Endothelial cell of umbilical vein (primary cell): ENCODE measurements at regions not wholly inside any gene's neighbourhood (a gene's known extent, or its start where the extent isn't known, plus 50 kb on each side); places are given as distances from the start of the nearest gene placed in this dataset.

Experiments
- BruUV-seq: library from RNA; stranded (reverse); fragments of 400-500 nt; replicated peaks from 2 replicates; lab custom pipeline; 2021; lab: Mats Ljungman, UMichigan
- CTCF ChIA-PET: fragments of 300-600, 350-600 bp; sonication (Branson Sonifier 250); formaldehyde crosslinking; loops from one replicate; lab custom pipeline; 2021; ENCODE audit warnings: antibody characterized with exemption, inconsistent platforms; lab: Charles Lee
- POLR2A ChIA-PET: fragments of 300-600, 350-600 bp; sonication (Branson Sonifier 250); formaldehyde crosslinking; loops from one replicate; lab custom pipeline; 2021; ENCODE audit warnings: antibody characterized with exemption, inconsistent platforms; lab: Charles Lee
- DNase-seq: peaks from one replicate; pipeline ENCODE4 v3.0.0-alpha.2; 2011; ENCODE audit warnings: low read depth, low spot score
- FAIRE-seq: peaks from 2 replicates; lab custom pipeline; 2011; peaks lifted over from hg19 to GRCh38; lab: Jason Lieb, UNC
- H2AFZ ChIP-seq: 2 replicates; pipeline ENCODE4 v1.6.0; 2012; ENCODE audit warnings: low read depth, low read length, control low read depth, inconsistent platforms
- H3K27ac ChIP-seq: 2 replicates; pipeline ENCODE4 v1.5.1; 2011; ENCODE audit warnings: low read depth, mild to moderate bottlenecking, control low read depth, low read length, moderate library complexity; ENCODE audit not compliant: insufficient read depth
- H3K27me3 ChIP-seq, 2 experiments: 2 replicates each; pipeline versions ENCODE4 v1.6.0 to v1.6.1; 2011; ENCODE audit warnings: low read length in 2 of 2, mixed read lengths in 1 of 2; ENCODE audit not compliant: control insufficient read depth in 2 of 2, insufficient read depth in 2 of 2
- H3K36me3 ChIP-seq, 2 experiments: 2 replicates in 1 of 2; 3 replicates in 1 of 2; pipeline ENCODE4 v1.5.1; 2011; ENCODE audit warnings: low read length in 2 of 2, mild to moderate bottlenecking in 1 of 2, moderate library complexity in 1 of 2; ENCODE audit not compliant: control insufficient read depth in 2 of 2, insufficient read depth in 2 of 2; ENCODE audit errors: extremely low read depth in 1 of 2
- H3K4me1 ChIP-seq: 3 replicates; pipeline ENCODE4 v1.5.1; 2011; ENCODE audit warnings: mild to moderate bottlenecking, low read length; ENCODE audit not compliant: control insufficient read depth, insufficient read depth; ENCODE audit errors: extremely low read depth
- H3K4me2 ChIP-seq: 2 replicates; pipeline ENCODE4 v1.6.1; 2011; ENCODE audit warnings: low read length, control low read depth, mixed read lengths; ENCODE audit not compliant: insufficient read depth
- H3K4me3 ChIP-seq, 3 experiments: fragments of 200-600 bp in 1 of 3; sonication (generic), shearing (Covaris generic) in 1 of 3; replicated peaks in 1 of 3; 2 replicates each; pipeline ENCODE4 v1.5.1; 2011 to 2016; ENCODE audit warnings: control low read depth in 3 of 3, low read length in 3 of 3, mild to moderate bottlenecking in 2 of 3, inconsistent platforms in 1 of 3, low read depth in 1 of 3, moderate library complexity in 1 of 3; ENCODE audit not compliant: insufficient read depth in 1 of 3
- H3K79me2 ChIP-seq: 2 replicates; pipeline ENCODE4 v1.6.0; 2012; ENCODE audit warnings: low read length, inconsistent platforms; ENCODE audit not compliant: control insufficient read depth, insufficient read depth
- H3K9ac ChIP-seq: replicated peaks from 2 replicates; pipeline ENCODE3; 2011; ENCODE audit warnings: low read length, control low read depth; ENCODE audit not compliant: insufficient read depth; ENCODE audit errors: extremely low read depth
- H3K9me1 ChIP-seq: replicated peaks from 3 replicates; pipeline ENCODE4 v1.6.0; 2011; ENCODE audit warnings: mild to moderate bottlenecking, low read length; ENCODE audit not compliant: control insufficient read depth, insufficient read depth; ENCODE audit errors: extremely low read depth
- H3K9me3 ChIP-seq: replicated peaks from 2 replicates; pipeline ENCODE4 v1.5.1; 2012; ENCODE audit warnings: low read length, inconsistent platforms; ENCODE audit not compliant: control insufficient read depth, insufficient read depth
- H4K20me1 ChIP-seq: replicated peaks from 2 replicates; pipeline ENCODE3; 2011; ENCODE audit warnings: mild to moderate bottlenecking, low read length; ENCODE audit not compliant: control insufficient read depth, insufficient read depth; ENCODE audit errors: extremely low read depth
- CTCF ChIP-seq, 2 donors: IDR thresholded peaks; 1 replicate in 1 of 2; 2 replicates in 1 of 2; pipeline ENCODE4 v1.5.1; 2011; ENCODE audit warnings: low read length in 2 of 2, mild to moderate bottlenecking in 2 of 2, moderate library complexity in 2 of 2, control low read depth in 1 of 2, inconsistent platforms in 1 of 2, low read depth in 1 of 2; ENCODE audit not compliant: insufficient read depth in 1 of 2; ENCODE audit errors: extremely low read depth in 1 of 2
- EZH2 ChIP-seq: IDR thresholded peaks from 2 replicates; pipeline ENCODE4 v1.6.1; 2012; ENCODE audit warnings: borderline replicate concordance, low read depth, mild to moderate bottlenecking, moderate library complexity, low read length, inconsistent platforms; ENCODE audit not compliant: severe bottlenecking
- FOS ChIP-seq: IDR thresholded peaks from 2 replicates; pipeline ENCODE4 v1.6.1; 2011; ENCODE audit warnings: mild to moderate bottlenecking, low read length, moderate library complexity, borderline replicate concordance; ENCODE audit not compliant: insufficient read depth
- GATA2 ChIP-seq: IDR thresholded peaks from 2 replicates; pipeline ENCODE4 v1.7.0; 2011; ENCODE audit warnings: low read depth, mild to moderate bottlenecking, moderate library complexity, mixed read lengths, low read length; ENCODE audit not compliant: insufficient read length, insufficient read depth
- JUN ChIP-seq: IDR thresholded peaks from 2 replicates; pipeline ENCODE4 v1.6.1; 2011; ENCODE audit warnings: borderline replicate concordance, low read depth; ENCODE audit not compliant: insufficient read length, insufficient read depth
- MAX ChIP-seq: IDR thresholded peaks from 2 replicates; pipeline ENCODE4 v1.6.1; 2011; ENCODE audit not compliant: insufficient read depth, insufficient read length
- MYC ChIP-seq: IDR thresholded peaks from one replicate; pipeline ENCODE4 v1.6.1; 2011; ENCODE audit warnings: mild to moderate bottlenecking, low read depth, low read length
- POLR2A ChIP-seq: IDR thresholded peaks from 2 replicates; pipeline ENCODE4 v1.6.1; 2012; ENCODE audit warnings: low read depth, mild to moderate bottlenecking, control low read depth, low read length
- POLR2AphosphoS5 ChIP-seq: IDR thresholded peaks from 2 replicates; pipeline ENCODE4 v1.6.1; 2012; ENCODE audit warnings: low read depth, mild to moderate bottlenecking, control low read depth, low read length, moderate library complexity; ENCODE audit not compliant: insufficient read depth
- dilution Hi-C: fragments of 300-500 bp; cut with MboI; formaldehyde crosslinking; loops from one replicate; pipeline ENCODE4 v1.15.0; 2019; ENCODE audit warnings: low sequenced_read_pairs; ENCODE audit not compliant: extremely low pct_ligation_motif_present
- intact Hi-C: fragments of 100-400 bp; cut with micrococcal nuclease; formaldehyde crosslinking; loops from one replicate; pipeline ENCODE4 v1.10.0; 2022

- CTCF ChIA-PET, result no interaction called here
- dilution Hi-C loops (no loop called here), intact Hi-C loops (no loop called here)
- no peak for FAIRE-seq
- TF ChIP-seq POLR2A (no peak), EZH2 (no peak), MAX (no peak), POLR2AphosphoS5 (no peak), FOS (no peak), CTCF (IDR thresholded peaks at IDR 0.05; ENCODE audit: extremely low read depth in 1 of 2, insufficient read depth in 1 of 2, low read depth in 1 of 2, low read length in 2 of 2) (no peak), JUN (no peak), MYC (no peak), GATA2 (no peak)
- no peak overlapping the region for H2AFZ ChIP-seq
- no peaks in the 10 kb centered on the region for H3K4me1 ChIP-seq
- H3K9me1 ChIP-seq, result no peaks in the 10 kb centered on the region
- H3K4me3 ChIP-seq, result no peak overlapping the region
- BruUV-seq, result no TSS peak
- H3K27ac ChIP-seq, result no peak overlapping the region
- no peaks in the 10 kb centered on the region for H3K27me3 ChIP-seq
- H3K9me3 ChIP-seq, result peaks cover 3% of the 10 kb centered on the region
- no peaks in the 10 kb centered on the region for H3K79me2 ChIP-seq
- POLR2A ChIA-PET, result no interaction called here
- H3K36me3 ChIP-seq, result no peaks in the 10 kb centered on the region
- H3K4me2 ChIP-seq, result no peak overlapping the region
- no peaks in the 10 kb centered on the region for H4K20me1 ChIP-seq
- H3K9ac ChIP-seq, result no peak overlapping the region
- no peak for DNase-seq
Observed at GRCh38 chr2:133710613-133711012, 142.3 kb upstream of the NCKAP5 start.
